ENCODE measurements at regions not wholly inside any gene's neighbourhood (a gene's known extent, or its start where the extent isn't known, plus 50 kb on each side); places are given as distances from the start of the nearest gene placed in this dataset.
"Not testable (repeated sequence)": the region's sequence is repeated elsewhere in the genome, so short reads cannot be mapped to it uniquely, and the experiment has no call there.

DNA sequence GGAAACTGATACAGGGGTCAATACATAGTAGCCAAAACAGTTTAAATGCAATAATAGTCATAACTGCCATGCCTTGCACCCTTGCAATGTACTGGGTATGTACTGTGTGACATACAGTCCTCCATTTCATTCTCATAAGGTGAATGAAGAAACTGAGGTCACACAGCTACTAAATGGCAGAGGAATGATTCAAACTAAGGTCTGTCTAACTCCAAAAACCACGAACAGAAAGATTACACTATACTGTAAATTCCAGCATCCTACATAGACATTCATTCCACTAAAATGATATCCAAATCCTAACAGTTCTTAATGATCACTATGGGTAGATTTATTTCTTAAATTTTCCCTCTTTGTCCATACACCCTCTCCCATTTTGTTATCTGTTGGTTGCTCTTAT is 238.1 kb upstream of the SERP2 start:
- DNase-seq (ENCODE audit: low read depth): no peak
- H3K4me3 ChIP-seq (ENCODE audit: low read depth, low read length): no peak overlapping the region

- no peak overlapping the region for H3K4me3 ChIP-seq (ENCODE audit: low read depth, low read length)
- DNase-seq (ENCODE audit: low read depth): no peak
Observed at GRCh38 chr13:44136696-44137268, 236.8 kb upstream of the SERP2 start.

- no peak overlapping the region for H3K4me3 ChIP-seq (ENCODE audit: low read depth, low read length)
- no peak for DNase-seq (ENCODE audit: low read depth)
Observed at GRCh38 chr13:44137466-44137865, 236.2 kb upstream of the SERP2 start.

GRCh38 chr13:44140146-44140545 is 233.5 kb upstream of the SERP2 start:
- H3K4me3 ChIP-seq (ENCODE audit: low read depth, low read length): no peak overlapping the region
- DNase-seq (ENCODE audit: low read depth): no peak

- no peak for DNase-seq (ENCODE audit: low read depth)
- H3K4me3 ChIP-seq (ENCODE audit: low read depth, low read length): peak overlapping the region; percentile 52
Observed at GRCh38 chr13:44140888-44141724, 232.5 kb upstream of the SERP2 start.

GRCh38 chr13:44141725-44142539 is 231.7 kb upstream of the SERP2 start:
- peak overlapping the region; percentile 52 for H3K4me3 ChIP-seq (ENCODE audit: low read depth, low read length)
- peak; percentile 87 for DNase-seq (ENCODE audit: low read depth)

- no peak for DNase-seq (ENCODE audit: low read depth)
Observed at GRCh38 chr13:44142540-44142867, 231.1 kb upstream of the SERP2 start.

GRCh38 chr13:44142941-44143665 is 230.5 kb upstream of the SERP2 start:
- no peak overlapping the region for H3K4me3 ChIP-seq (ENCODE audit: low read depth, low read length)
- DNase-seq (ENCODE audit: low read depth): no peak

More at GRCh38 chr13:44142540-44142867, 231.1 kb upstream of the SERP2 start:
- peak overlapping the region; percentile 45 for H3K4me3 ChIP-seq (ENCODE audit: low read depth, low read length)

DNA sequence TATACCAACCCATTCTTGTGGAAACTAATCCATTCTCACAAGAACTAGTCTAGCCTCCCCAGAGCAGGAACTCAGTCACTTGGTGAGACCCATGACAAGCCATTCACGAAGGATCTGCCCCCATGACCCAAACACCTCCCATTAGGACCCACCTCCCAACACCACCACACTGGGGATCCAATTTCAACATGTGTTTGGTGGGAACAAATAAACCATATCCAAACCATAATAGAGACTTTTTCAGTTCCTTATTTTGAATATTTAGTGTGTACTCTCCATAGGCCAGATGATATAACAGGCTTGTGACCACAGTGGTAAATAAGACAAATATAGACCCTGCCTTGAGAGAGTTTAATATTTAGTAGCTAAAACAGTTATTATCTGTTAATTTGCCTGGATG is 227.5 kb upstream of the SERP2 start:
- DNase-seq (ENCODE audit: low read depth): no peak
- no peak overlapping the region for H3K4me3 ChIP-seq (ENCODE audit: low read depth, low read length)

- no peak overlapping the region for H3K4me3 ChIP-seq (ENCODE audit: low read depth, low read length)
- no peak for DNase-seq (ENCODE audit: low read depth)
Observed at GRCh38 chr13:44147233-44147632, 226.4 kb upstream of the SERP2 start.

- no peak for DNase-seq (ENCODE audit: low read depth)
- no peak overlapping the region for H3K4me3 ChIP-seq (ENCODE audit: low read depth, low read length)
Observed at GRCh38 chr13:44147648-44148047, 226.0 kb upstream of the SERP2 start.

DNA sequence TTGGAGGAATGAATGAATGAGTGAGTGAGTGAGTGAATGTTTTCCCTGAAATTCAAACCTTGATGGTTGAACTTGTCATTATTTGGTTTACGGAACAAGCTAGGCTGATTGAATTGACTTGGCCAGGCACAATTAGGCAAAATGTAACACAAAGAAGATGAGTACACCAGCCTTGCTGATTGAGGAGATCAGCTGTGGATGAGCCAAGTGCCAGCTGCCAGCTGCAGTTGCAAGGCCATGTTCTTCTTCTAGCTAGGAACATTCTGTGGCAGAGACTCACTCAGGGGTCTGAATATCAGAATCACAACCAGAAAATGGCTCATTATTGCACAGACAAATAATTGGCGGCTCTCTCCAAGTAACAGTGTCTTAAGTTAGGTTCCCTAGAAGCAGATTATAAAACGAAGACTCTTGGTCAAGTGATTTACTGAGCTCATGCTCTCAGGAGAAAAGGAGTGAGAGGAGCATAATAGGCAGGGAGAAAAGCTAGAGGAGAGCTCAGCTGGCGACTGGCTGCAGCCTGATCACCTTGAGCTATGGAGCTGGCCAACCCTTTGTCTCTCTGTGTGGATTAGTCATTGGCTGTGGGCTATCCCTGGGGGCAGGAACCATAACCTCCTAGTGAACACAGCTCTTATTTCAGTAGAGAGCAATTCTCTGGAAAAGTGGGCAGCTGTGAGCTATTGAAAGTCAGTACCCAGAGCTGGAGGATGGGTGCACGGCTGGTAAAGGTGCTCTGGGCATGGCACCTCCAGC is 225.3 kb upstream of the SERP2 start:
- peak; percentile 51 for DNase-seq (ENCODE audit: low read depth)

GRCh38 chr13:44149231-44149630 is 224.4 kb upstream of the SERP2 start:
- not testable (repeated sequence) for H3K4me3 ChIP-seq (ENCODE audit: low read depth, low read length); DNase-seq (ENCODE audit: low read depth)

More for the DNA sequence above, 225.3 kb upstream of the SERP2 start:
- no peak overlapping the region for H3K4me3 ChIP-seq (ENCODE audit: low read depth, low read length)

GRCh38 chr13:44149821-44150220 is 223.8 kb upstream of the SERP2 start:
- DNase-seq (ENCODE audit: low read depth): no peak
- H3K4me3 ChIP-seq (ENCODE audit: low read depth, low read length): no peak overlapping the region

DNA sequence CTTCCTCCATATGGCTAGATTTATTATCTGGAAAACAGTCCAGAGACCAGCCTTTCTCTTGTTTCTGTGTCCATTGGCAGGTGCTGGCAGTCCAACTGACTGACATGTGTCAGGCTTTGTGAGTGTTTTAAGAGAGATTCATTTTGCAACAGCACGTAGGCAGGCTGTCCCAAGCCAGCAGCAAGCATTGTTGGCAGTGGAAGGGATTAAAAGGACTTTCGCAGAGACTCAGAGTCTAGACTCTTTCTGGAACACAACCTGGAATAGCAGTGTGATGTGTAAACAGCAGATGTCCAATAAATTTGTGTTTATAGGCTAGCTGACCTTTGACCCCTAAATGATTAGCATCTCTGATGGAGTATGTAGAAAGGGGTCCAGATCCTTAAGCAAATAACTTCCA is 222.2 kb upstream of the SERP2 start:
- no peak overlapping the region for H3K4me3 ChIP-seq (ENCODE audit: low read depth, low read length)
- DNase-seq (ENCODE audit: low read depth): no peak

DNA sequence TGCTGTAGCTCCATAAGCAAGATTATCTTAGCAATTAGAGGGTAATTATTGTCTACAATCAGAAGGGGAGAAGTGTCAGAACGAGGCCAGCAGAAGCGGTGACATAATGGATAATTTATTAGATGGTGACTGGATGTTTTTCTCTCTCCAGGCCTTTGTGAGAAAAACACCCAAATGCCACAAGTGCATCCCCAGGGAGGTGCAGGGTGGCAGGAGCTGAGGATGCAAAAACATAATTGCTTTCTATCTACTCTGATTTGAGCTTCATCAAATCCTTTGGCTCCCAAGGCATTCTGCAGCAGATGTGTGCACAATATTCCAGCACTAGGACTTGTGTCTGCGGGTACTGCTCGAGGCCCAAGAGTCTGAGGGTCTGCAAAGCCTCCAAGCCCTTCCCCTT is 220.1 kb upstream of the SERP2 start:
- H3K4me3 ChIP-seq (ENCODE audit: low read depth, low read length): no peak overlapping the region
- no peak for DNase-seq (ENCODE audit: low read depth)

DNA sequence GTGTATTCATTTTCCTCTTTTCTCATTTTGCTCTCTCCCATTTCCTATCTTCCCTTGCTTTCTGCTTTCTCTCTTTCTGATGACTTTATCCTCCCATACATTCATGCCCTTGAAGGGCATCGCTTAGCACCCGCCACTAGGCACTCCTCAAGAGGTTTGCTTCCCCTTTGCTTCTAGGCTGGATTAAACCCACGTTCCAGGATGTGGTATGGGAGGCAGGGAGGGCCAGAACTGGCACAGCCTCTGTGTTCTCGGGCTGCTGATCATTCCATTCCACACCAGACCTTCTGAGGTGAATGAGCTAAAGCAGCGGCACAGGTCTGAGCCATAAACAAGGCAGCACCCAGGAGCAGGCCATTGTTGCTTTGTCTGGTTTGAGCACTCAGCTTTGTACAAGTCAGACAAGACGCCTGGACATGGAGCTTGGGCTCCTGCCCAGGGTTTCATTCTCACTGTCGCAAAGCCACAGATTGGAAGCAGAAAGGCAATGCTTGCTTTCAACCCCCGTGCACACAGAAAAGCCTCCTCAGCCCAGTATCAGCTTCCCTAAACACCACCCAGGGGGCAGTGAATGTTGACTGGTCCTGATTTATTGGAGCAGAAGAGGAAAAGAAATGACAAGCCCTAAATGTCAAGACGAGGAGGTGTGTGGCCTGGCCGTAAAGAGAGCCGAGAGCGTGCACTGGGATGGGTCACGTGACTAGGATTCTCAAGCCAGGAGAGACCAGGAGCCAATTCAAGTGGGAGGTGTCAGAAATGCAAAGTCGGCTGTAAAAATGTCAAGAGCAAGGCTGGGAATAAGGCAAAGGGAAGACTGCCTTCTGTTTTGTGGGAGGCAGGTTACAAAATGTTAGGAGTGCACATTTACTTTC is 218.0 kb upstream of the SERP2 start:
- DNase-seq (ENCODE audit: low read depth): no peak
- H3K4me3 ChIP-seq (ENCODE audit: low read depth, low read length): no peak overlapping the region

DNA sequence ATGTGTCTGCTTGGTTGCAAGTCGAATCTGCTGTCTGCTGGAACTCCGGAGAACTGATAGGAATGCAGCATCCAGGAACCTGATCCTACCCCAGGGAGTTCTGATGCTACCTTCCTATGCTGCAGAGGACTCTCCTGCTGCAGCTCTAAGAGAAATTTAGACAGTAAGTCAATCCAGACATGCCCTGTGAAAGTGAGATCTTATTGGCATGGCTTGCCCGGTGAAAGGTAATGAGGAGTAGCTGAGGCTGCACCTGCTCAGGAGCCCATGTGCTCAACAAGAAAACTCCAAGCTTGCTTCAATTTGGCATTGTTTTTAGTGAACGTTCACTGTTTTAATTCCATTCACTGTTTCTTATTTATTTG is 217.3 kb upstream of the SERP2 start:
- no peak for DNase-seq (ENCODE audit: low read depth)
- no peak overlapping the region for H3K4me3 ChIP-seq (ENCODE audit: low read depth, low read length)

Data from skeletal muscle cell (primary cell).